HCT116 (cell line): ENCODE measurements at regions not wholly inside any gene's neighbourhood (a gene's known extent, or its start where the extent isn't known, plus 50 kb on each side); places are given as distances from the start of the nearest gene placed in this dataset.

Experiments
- ATAC-seq: fragments of 200-7000 bp; cut with Tn5 transposase; 2 replicates; pipeline ENCODE4 v1.9.1; 2020; ENCODE audit warnings: mild to moderate bottlenecking, moderate library complexity
- BruUV-seq: library from RNA; stranded (reverse); fragments of 400-500 nt; replicated peaks from 2 replicates; lab custom pipeline; 2021; lab: Mats Ljungman, UMichigan
- CTCF ChIA-PET: fragments of 300-600 bp; sonication (Branson Sonifier 250); formaldehyde crosslinking; loops from one replicate; lab custom pipeline; 2021; ENCODE audit warnings: antibody characterized with exemption; lab: Charles Lee
- POLR2A ChIA-PET: fragments of 300-600, 350-600 bp; sonication (Branson Sonifier 250); formaldehyde crosslinking; loops from one replicate; lab custom pipeline; 2021; ENCODE audit warnings: antibody characterized with exemption; lab: Charles Lee
- RAD21 ChIA-PET, 2 experiments: fragments of 300-600 bp; sonication (Branson Sonifier 250); formaldehyde crosslinking; loops; one replicate each; lab custom pipeline; 2023; ENCODE audit warnings: low total read pairs in 2 of 2; ENCODE audit not compliant: uncharacterized antibody in 2 of 2, unreplicated experiment in 2 of 2, low non-redundant PET in 1 of 2; lab: Charles Lee
- DNase-seq: peaks from one replicate; pipeline ENCODE4 v3.0.0-alpha.2; 2010; ENCODE audit warnings: low read depth, low spot score
- H2AFZ ChIP-seq: fragments of 200-600 bp; shearing (Covaris generic), sonication (generic); 2 replicates; pipeline ENCODE4 v1.6.1; 2017; ENCODE audit warnings: low read depth, mixed run types, mixed read lengths, antibody characterized with exemption, low read length; ENCODE audit not compliant: poor library complexity, severe bottlenecking
- H3K27ac ChIP-seq: 2 replicates; pipeline ENCODE4 v1.5.1; 2012; ENCODE audit warnings: low read depth, low read length
- H3K27me3 ChIP-seq: fragments of 200-600 bp; sonication (generic); 2 replicates; pipeline ENCODE4 v1.6.1; 2016; ENCODE audit warnings: mixed run types, low read length, mixed read lengths; ENCODE audit not compliant: insufficient read depth
- H3K36me3 ChIP-seq, 2 experiments: fragments of 200-500 bp in 1 of 2; fragments of 200-600 bp in 1 of 2; sonication (Bioruptor generic) in 1 of 2; sonication (generic) in 1 of 2; 2 replicates each; pipeline versions ENCODE4 v1.5.1 to v1.6.1; 2014 to 2016; ENCODE audit warnings: low read length in 2 of 2, inconsistent platforms in 1 of 2, mixed read lengths in 1 of 2, mixed run types in 1 of 2; ENCODE audit not compliant: insufficient read depth in 2 of 2, control insufficient read depth in 1 of 2
- H3K4me1 ChIP-seq, 2 experiments: fragments of 200-600 bp in 1 of 2; sonication (generic) in 1 of 2; 2 replicates each; pipeline versions ENCODE4 v1.5.1 to v1.6.1; 2012 to 2017; ENCODE audit warnings: low read length in 2 of 2, inconsistent platforms in 1 of 2, mild to moderate bottlenecking in 1 of 2, mixed read lengths in 1 of 2, mixed run types in 1 of 2, moderate library complexity in 1 of 2; ENCODE audit not compliant: insufficient read depth in 2 of 2, control insufficient read depth in 1 of 2
- H3K4me2 ChIP-seq: fragments of 200-600 bp; sonication (generic); 2 replicates; pipeline ENCODE4 v1.6.1; 2017; ENCODE audit warnings: mixed run types, low read length, mixed read lengths
- H3K4me3 ChIP-seq, 2 experiments: fragments of 200-600 bp in 1 of 2; sonication (generic) in 1 of 2; replicated peaks in 1 of 2; 2 replicates each; pipeline ENCODE4 v1.5.1; 2011 to 2016; ENCODE audit warnings: low read length in 2 of 2, control low read depth in 1 of 2, low read depth in 1 of 2, mild to moderate bottlenecking in 1 of 2, mixed read lengths in 1 of 2, mixed run types in 1 of 2
- H3K79me2 ChIP-seq: fragments of 200-600 bp; sonication (generic); 2 replicates; pipeline ENCODE4 v1.6.1; 2017; ENCODE audit warnings: mild to moderate bottlenecking, mixed run types, low read length, moderate library complexity, mixed read lengths; ENCODE audit not compliant: insufficient read depth
- H3K9ac ChIP-seq: fragments of 200-600 bp; sonication (generic); 2 replicates; pipeline ENCODE4 v1.6.1; 2016; ENCODE audit warnings: low read length, mixed read lengths
- H3K9me2 ChIP-seq: fragments of 200-600 bp; sonication (generic), shearing (Covaris generic); 2 replicates; pipeline ENCODE4 v1.6.1; 2017; ENCODE audit warnings: mixed run types, mild to moderate bottlenecking, moderate library complexity; ENCODE audit not compliant: insufficient read depth
- H3K9me3 ChIP-seq, 2 experiments: fragments of 200-500 bp in 1 of 2; fragments of 200-600 bp in 1 of 2; sonication (Bioruptor generic) in 1 of 2; sonication (generic) in 1 of 2; 2 replicates each; pipeline ENCODE4 v1.6.1; 2014 to 2017; ENCODE audit warnings: low read length in 2 of 2, mixed read lengths in 2 of 2, inconsistent platforms in 1 of 2, low read depth in 1 of 2, mild to moderate bottlenecking in 1 of 2, mixed run types in 1 of 2, moderate library complexity in 1 of 2; ENCODE audit not compliant: control insufficient read depth in 1 of 2, insufficient read depth in 1 of 2
- H4K20me1 ChIP-seq: fragments of 200-600 bp; sonication (generic), shearing (Covaris generic); 2 replicates; pipeline ENCODE4 v1.6.1; 2017; ENCODE audit warnings: mixed run types, mild to moderate bottlenecking, moderate library complexity; ENCODE audit not compliant: insufficient read depth
- CTCF ChIP-seq, 3 experiments: fragments of 200-600 bp in 1 of 3; sonication (generic) in 1 of 3; IDR thresholded peaks in 2 of 3; conservative IDR thresholded peaks in 1 of 3; 2 replicates each; pipeline ENCODE4 v1.5.1; 2012 to 2017; ENCODE audit warnings: low read depth in 2 of 3, low read length in 2 of 3, antibody characterized with exemption in 1 of 3, borderline replicate concordance in 1 of 3, control low read depth in 1 of 3, mild to moderate bottlenecking in 1 of 3, mixed read lengths in 1 of 3, mixed run types in 1 of 3, moderate library complexity in 1 of 3; ENCODE audit not compliant: insufficient read depth in 1 of 3
- EGR1 ChIP-seq: IDR thresholded peaks from 2 replicates; pipeline ENCODE4 v1.6.1; 2012; ENCODE audit warnings: low read depth
- ELF1 ChIP-seq: IDR thresholded peaks from 2 replicates; pipeline ENCODE4 v1.6.1; 2012; ENCODE audit warnings: low read depth, borderline replicate concordance
- EZH2 ChIP-seq: fragments of 200-600 bp; sonication (generic); IDR thresholded peaks from 2 replicates; pipeline ENCODE4 v1.6.1; 2017; ENCODE audit warnings: antibody characterized with exemption, mixed run types
- FOSL1 ChIP-seq: IDR thresholded peaks from 2 replicates; pipeline ENCODE4 v1.6.1; 2012; ENCODE audit warnings: low read depth
- MAX ChIP-seq: IDR thresholded peaks from 2 replicates; pipeline ENCODE4 v1.6.1; 2012
- POLR2AphosphoS5 ChIP-seq: IDR thresholded peaks from 2 replicates; pipeline ENCODE4 v1.6.1; 2011; ENCODE audit warnings: mild to moderate bottlenecking, low read depth, low read length, moderate library complexity
- REST ChIP-seq: IDR thresholded peaks from 2 replicates; pipeline ENCODE4 v1.6.1; 2012; ENCODE audit warnings: low read depth
- ZNF274 ChIP-seq: fragments of 200-500 bp; sonication (Bioruptor generic); IDR thresholded peaks from 2 replicates; pipeline ENCODE4 v1.6.1; 2014; ENCODE audit warnings: mild to moderate bottlenecking, low read depth, low read length, inconsistent platforms
- intact Hi-C: fragments of 100-400 bp; cut with micrococcal nuclease; formaldehyde crosslinking; loops from 2 replicates; pipeline ENCODE4 v1.10.0; 2022

GRCh38 chrX:45571453-45571852 lies 370.8 kb upstream of the DIPK2B start:
- DNase-seq, result no peak
- Histone ChIP-seq H3K9me2 (no peaks in the 10 kb centered on the region), H3K79me2 (no peaks in the 10 kb centered on the region), H3K27ac (no peak overlapping the region), H3K4me3 (no peak overlapping the region), H3K4me1 (no peaks in the 10 kb centered on the region), H4K20me1 (no peaks in the 10 kb centered on the region), H3K27me3 (no peaks in the 10 kb centered on the region), H3K9ac (no peak overlapping the region), H3K9me3 (no peaks in the 10 kb centered on the region), H3K4me2 (no peak overlapping the region), H3K36me3 (no peaks in the 10 kb centered on the region), H2AFZ (no peak overlapping the region)
- intact Hi-C loops, result no loop called here
- no TSS peak for BruUV-seq
- ATAC-seq, result no peak
- ChIA-PET RAD21 (no interaction called here), CTCF (no interaction called here), POLR2A (no interaction called here)
- TF ChIP-seq FOSL1, result no peak
- TF ChIP-seq ZNF274, result no peak
- TF ChIP-seq EZH2, result no peak
- TF ChIP-seq REST, result no peak
- TF ChIP-seq POLR2AphosphoS5, result no peak
- no peak for TF ChIP-seq CTCF (IDR thresholded peaks at IDR 0.05 in 2 of 3, conservative IDR thresholded peaks at IDR 0.05 in 1 of 3; ENCODE audit: borderline replicate concordance in 1 of 3, insufficient read depth in 1 of 3, low read depth in 2 of 3, low read length in 2 of 3)
- no peak for TF ChIP-seq EGR1
- no peak for TF ChIP-seq ELF1
- TF ChIP-seq MAX, result no peak
